GM23248 (cell line): ENCODE measurements at regions not wholly inside any gene's neighbourhood (a gene's known extent, or its start where the extent isn't known, plus 50 kb on each side); places are given as distances from the start of the nearest gene placed in this dataset.

ENCODE experiments used
- EZH2 ChIP-seq: fragments of 200-600 bp; sonication (generic); IDR thresholded peaks from 2 replicates; pipeline ENCODE4 v1.6.1; 2018; ENCODE audit warnings: antibody characterized with exemption, mild to moderate bottlenecking; ENCODE audit not compliant: insufficient read depth, poor library complexity, severe bottlenecking
- EZH2phosphoT487 ChIP-seq: fragments of 200-600 bp; sonication (generic); IDR thresholded peaks from 2 replicates; pipeline ENCODE4 v1.6.1; 2018; ENCODE audit warnings: antibody characterized with exemption, moderate library complexity, mild to moderate bottlenecking, low read depth; ENCODE audit not compliant: insufficient read depth

- no peak for TF ChIP-seq EZH2
- TF ChIP-seq EZH2phosphoT487 = no peak
Observed at GRCh38 chr4:151486168-151486567, 77.2 kb downstream of the FHIP1A start.
